Memory B cell (primary cell): ENCODE measurements at regions not wholly inside any gene's neighbourhood (a gene's known extent, or its start where the extent isn't known, plus 50 kb on each side); places are given as distances from the start of the nearest gene placed in this dataset.
"Not testable (repeated sequence)": the region's sequence is repeated elsewhere in the genome, so short reads cannot be mapped to it uniquely, and the experiment has no call there.

Source experiments
- ATAC-seq: fragments of 150-1000 bp; cut with Tn5 transposase; 2 replicates; pipeline ENCODE4 v1.10.0; 2021; ENCODE audit warnings: low read depth, mild to moderate bottlenecking, moderate library complexity
- DNase-seq, 2 donors: peaks; one replicate each; pipeline ENCODE4 v3.0.0; 2022; ENCODE audit warnings: low spot score in 2 of 2
- H3K27ac Mint-ChIP-seq: one replicate; pipeline ENCODE4 v1.8.0; 2022; ENCODE audit warnings: mild to moderate bottlenecking, moderate library complexity, mixed read lengths
- H3K27me3 Mint-ChIP-seq: one replicate; pipeline ENCODE4 v1.8.0; 2022; ENCODE audit warnings: mixed read lengths
- H3K36me3 Mint-ChIP-seq: one replicate; pipeline ENCODE4 v1.8.0; 2022; ENCODE audit warnings: mild to moderate bottlenecking, mixed read lengths
- H3K4me1 Mint-ChIP-seq: one replicate; pipeline ENCODE4 v1.8.0; 2022; ENCODE audit warnings: mixed read lengths
- H3K4me3 Mint-ChIP-seq: one replicate; pipeline ENCODE4 v1.8.0; 2022; ENCODE audit warnings: mild to moderate bottlenecking, moderate library complexity, mixed read lengths
- H3K9me3 Mint-ChIP-seq: one replicate; pipeline ENCODE4 v1.8.0; 2022; ENCODE audit warnings: mixed read lengths

- not testable (repeated sequence) for DNase-seq, H3K9me3 Mint-ChIP-seq, ATAC-seq, H3K4me3 Mint-ChIP-seq, H3K27me3 Mint-ChIP-seq, H3K36me3 Mint-ChIP-seq, H3K4me1 Mint-ChIP-seq, H3K27ac Mint-ChIP-seq
Measured at GRCh38 chr13:52223063-52223462, 63.7 kb upstream of the NEK3 start.

- DNase-seq, H3K4me3 Mint-ChIP-seq, H3K27ac Mint-ChIP-seq, ATAC-seq, H3K4me1 Mint-ChIP-seq, H3K9me3 Mint-ChIP-seq, H3K36me3 Mint-ChIP-seq: not testable (repeated sequence)
- H3K27me3 Mint-ChIP-seq: peaks cover 16% of the 10 kb centered on the region
Measured at GRCh38 chr13:52213920-52214319, 54.5 kb upstream of the NEK3 start.

DNA sequence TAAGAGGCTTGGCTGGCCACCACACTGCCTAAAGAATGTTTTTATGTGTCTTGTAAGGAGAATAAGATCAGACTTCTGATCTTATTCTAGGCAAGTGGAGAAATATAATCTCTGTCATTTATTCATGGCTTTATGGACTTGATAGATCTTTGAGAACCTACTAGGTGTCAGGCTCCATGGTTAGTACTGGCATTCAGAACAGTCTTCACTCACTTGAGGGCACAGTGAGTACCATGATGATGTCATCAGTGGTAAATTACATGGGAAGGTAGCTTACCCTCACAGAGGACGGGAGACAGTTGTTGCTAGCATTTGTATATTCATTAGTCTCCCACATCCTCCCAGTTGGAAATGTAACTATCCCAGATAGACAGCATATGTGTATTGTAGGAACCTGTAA lies 53.5 kb upstream of the NEK3 start:
- peaks cover 16% of the 10 kb centered on the region for H3K27me3 Mint-ChIP-seq
- not testable (repeated sequence) for H3K36me3 Mint-ChIP-seq, H3K9me3 Mint-ChIP-seq, H3K27ac Mint-ChIP-seq, ATAC-seq, H3K4me3 Mint-ChIP-seq, DNase-seq, H3K4me1 Mint-ChIP-seq

GRCh38 chr13:52211416-52211776 lies 52.0 kb upstream of the NEK3 start:
- not testable (repeated sequence) for H3K4me3 Mint-ChIP-seq, DNase-seq, H3K4me1 Mint-ChIP-seq, ATAC-seq, H3K36me3 Mint-ChIP-seq, H3K27ac Mint-ChIP-seq, H3K9me3 Mint-ChIP-seq
- peaks cover 14% of the 10 kb centered on the region for H3K27me3 Mint-ChIP-seq

DNA sequence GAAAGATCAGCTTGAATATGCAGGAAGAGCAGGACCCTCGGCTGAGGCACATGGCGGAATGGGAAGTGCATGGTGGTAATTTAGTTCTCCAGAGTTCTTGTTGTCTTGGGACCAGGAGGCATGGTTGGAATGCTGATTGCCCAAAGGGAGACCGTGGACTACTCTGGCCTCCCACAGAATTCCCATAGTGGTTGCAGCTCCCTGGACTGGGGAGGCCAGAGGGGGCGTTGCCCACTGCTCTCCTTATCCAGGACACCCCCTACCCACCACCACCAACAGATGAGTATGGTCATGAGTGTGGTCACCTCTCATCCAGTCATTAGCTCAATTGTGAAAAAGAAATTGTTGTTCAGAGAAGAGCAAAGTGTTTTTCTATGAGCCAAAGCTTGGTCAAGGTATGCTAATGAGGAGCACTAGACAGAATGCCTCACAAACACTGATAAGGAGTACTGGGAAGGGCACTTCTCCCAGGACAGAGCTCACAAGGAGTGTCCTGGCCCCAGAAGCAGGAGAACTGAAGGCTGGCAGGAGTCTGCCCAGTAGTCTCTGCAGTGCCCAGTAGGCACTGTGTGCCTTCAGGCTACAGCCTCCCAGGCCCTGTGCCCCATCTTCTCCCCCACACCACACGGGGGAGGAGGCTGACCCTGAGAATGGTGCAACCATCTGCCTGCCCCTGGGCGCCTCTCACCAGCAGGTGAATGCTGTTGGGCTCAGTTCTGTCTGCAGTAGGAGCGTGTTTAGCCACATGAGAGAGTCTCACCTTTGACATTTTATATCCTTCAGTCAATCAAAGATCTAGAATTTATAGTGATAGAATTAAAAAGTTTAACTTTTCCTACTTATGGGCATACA lies 51.4 kb upstream of the NEK3 start:
- not testable (repeated sequence) for H3K27ac Mint-ChIP-seq, ATAC-seq

More for the DNA sequence above, 51.4 kb upstream of the NEK3 start:
- peaks cover 14% of the 10 kb centered on the region for H3K27me3 Mint-ChIP-seq
- not testable (repeated sequence) for H3K4me3 Mint-ChIP-seq, DNase-seq, H3K36me3 Mint-ChIP-seq, H3K9me3 Mint-ChIP-seq, H3K4me1 Mint-ChIP-seq
